Neural progenitor cell (in vitro differentiated cells): ENCODE measurements at regions not wholly inside any gene's neighbourhood (a gene's known extent, or its start where the extent isn't known, plus 50 kb on each side); places are given as distances from the start of the nearest gene placed in this dataset.
A peak's percentile ranks its signal among the peaks of the same experiment; 100 is the strongest.

Experiments used
- DNase-seq: peaks from one replicate; pipeline ENCODE4 v3.0.0-alpha.2; 2016; ENCODE audit warnings: low spot score
- H2AFZ ChIP-seq: fragments of 200-600 bp; sonication (generic); replicated peaks from 2 replicates; pipeline ENCODE4 v1.6.1; 2016; ENCODE audit warnings: antibody characterized with exemption
- H3F3A ChIP-seq: fragments of 200-600 bp; sonication (generic); 2 replicates; pipeline ENCODE4 v1.6.1; 2016; ENCODE audit warnings: antibody characterized with exemption, low read depth
- H3K27ac ChIP-seq: fragments of 200-600 bp; sonication (generic); 2 replicates; pipeline ENCODE4 v1.5.1; 2016; ENCODE audit warnings: mild to moderate bottlenecking
- H3K27me3 ChIP-seq: fragments of 200-600 bp; sonication (generic); 2 replicates; pipeline ENCODE4 v1.6.1; 2016; ENCODE audit warnings: mild to moderate bottlenecking, moderate library complexity
- H3K36me3 ChIP-seq: fragments of 200-600 bp; sonication (generic); 2 replicates; pipeline ENCODE4 v1.5.1; 2016
- H3K4me1 ChIP-seq: fragments of 200-600 bp; sonication (generic); 2 replicates; pipeline ENCODE4 v1.6.1; 2016; ENCODE audit warnings: mixed run types
- H3K4me2 ChIP-seq: fragments of 200-600 bp; sonication (generic); 2 replicates; pipeline ENCODE4 v1.6.1; 2016
- H3K4me3 ChIP-seq: fragments of 200-600 bp; sonication (generic); 2 replicates; pipeline ENCODE4 v1.5.1; 2016
- H3K79me2 ChIP-seq: fragments of 200-600 bp; sonication (generic); 2 replicates; pipeline ENCODE4 v1.6.1; 2016; ENCODE audit warnings: low read depth
- H3K9ac ChIP-seq: fragments of 200-600 bp; sonication (generic); 2 replicates; pipeline ENCODE4 v1.6.1; 2016
- H3K9me3 ChIP-seq: fragments of 200-600 bp; sonication (generic); 2 replicates; pipeline ENCODE4 v1.5.1; 2016; ENCODE audit warnings: low read depth
- H4K20me1 ChIP-seq: fragments of 200-600 bp; sonication (generic); 2 replicates; pipeline ENCODE4 v1.6.1; 2016; ENCODE audit warnings: low read depth
- H3K27ac Mint-ChIP-seq: 3 replicates; pipeline ENCODE4 v1.8.0; 2021; ENCODE audit warnings: mixed read lengths
- H3K27me3 Mint-ChIP-seq: 2 replicates; pipeline ENCODE4 v1.8.0; 2022; ENCODE audit warnings: low read depth, mild to moderate bottlenecking, inconsistent platforms, moderate library complexity, mixed read lengths; ENCODE audit not compliant: insufficient read depth
- H3K36me3 Mint-ChIP-seq: 3 replicates; pipeline ENCODE4 v1.8.0; 2021; ENCODE audit warnings: mixed read lengths
- H3K4me1 Mint-ChIP-seq: 3 replicates; pipeline ENCODE4 v1.8.0; 2021; ENCODE audit warnings: mixed read lengths
- H3K4me3 Mint-ChIP-seq: 3 replicates; pipeline ENCODE4 v1.8.0; 2021; ENCODE audit warnings: mild to moderate bottlenecking, moderate library complexity, mixed read lengths
- H3K9me3 Mint-ChIP-seq: 3 replicates; pipeline ENCODE4 v1.8.0; 2020; ENCODE audit warnings: mixed read lengths
- CTCF ChIP-seq: fragments of 200-600 bp; sonication (generic); IDR thresholded peaks from 2 replicates; pipeline ENCODE4 v1.5.1; 2017; ENCODE audit warnings: antibody characterized with exemption, mild to moderate bottlenecking
- EZH2 ChIP-seq: fragments of 200-600 bp; sonication (generic); IDR thresholded peaks from 2 replicates; pipeline ENCODE4 v1.6.1; 2017; ENCODE audit warnings: antibody characterized with exemption, mild to moderate bottlenecking, moderate library complexity
- EZH2phosphoT487 ChIP-seq: fragments of 200-600 bp; sonication (generic); IDR thresholded peaks from 2 replicates; pipeline ENCODE4 v1.6.1; 2017; ENCODE audit warnings: antibody characterized with exemption

- DNase-seq = no peak
- Histone ChIP-seq H3K79me2 (no peaks in the 10 kb centered on the region), H3K9me3 (no peaks in the 10 kb centered on the region), H3K4me1 (peaks cover 31% of the 10 kb centered on the region), H3K27ac (no peak overlapping the region), H3K36me3 (no peaks in the 10 kb centered on the region), H2AFZ (no peak overlapping the region), H3K4me3 (no peak overlapping the region), H3F3A (no peaks in the 10 kb centered on the region), H3K9ac (no peak overlapping the region), H4K20me1 (peaks cover 3% of the 10 kb centered on the region), H3K27me3 (no peaks in the 10 kb centered on the region), H3K4me2 (no peak overlapping the region)
- Mint-ChIP-seq H3K27me3 (peaks cover 7% of the 10 kb centered on the region), H3K27ac (peak overlapping the region; percentile 64), H3K4me3 (no peak overlapping the region), H3K9me3 (peaks cover 2% of the 10 kb centered on the region), H3K36me3 (no peaks in the 10 kb centered on the region), H3K4me1 (peaks cover 25% of the 10 kb centered on the region)
- TF ChIP-seq CTCF (no peak), EZH2 (no peak), EZH2phosphoT487 (no peak)
These were observed 326.3 kb downstream of the KCNRG start for GRCh38 chr13:50341526-50341925.

- H3K79me2 ChIP-seq = no peaks in the 10 kb centered on the region
- H3K36me3 ChIP-seq = no peaks in the 10 kb centered on the region
- Mint-ChIP-seq H3K9me3 (peaks cover 2% of the 10 kb centered on the region), H3K36me3 (no peaks in the 10 kb centered on the region), H3K4me3 (no peak overlapping the region), H3K27ac (no peak overlapping the region), H3K4me1 (peaks cover 20% of the 10 kb centered on the region), H3K27me3 (peaks cover 5% of the 10 kb centered on the region)
- H4K20me1 ChIP-seq = peaks cover 2% of the 10 kb centered on the region
- no peak overlapping the region for H3K4me2 ChIP-seq
- H3K9ac ChIP-seq = no peak overlapping the region
- H2AFZ ChIP-seq = no peak overlapping the region
- peaks cover 17% of the 10 kb centered on the region for H3K4me1 ChIP-seq
- no peak for DNase-seq
- H3K27ac ChIP-seq = no peak overlapping the region
- no peaks in the 10 kb centered on the region for H3K9me3 ChIP-seq
- TF ChIP-seq EZH2 (no peak), EZH2phosphoT487 (no peak), CTCF (no peak)
- no peak overlapping the region for H3K4me3 ChIP-seq
- no peaks in the 10 kb centered on the region for H3K27me3 ChIP-seq
- no peaks in the 10 kb centered on the region for H3F3A ChIP-seq
These were observed 329.5 kb downstream of the KCNRG start for GRCh38 chr13:50344717-50345116.

GRCh38 chr13:50345804-50346203 is 330.6 kb downstream of the KCNRG start:
- no peaks in the 10 kb centered on the region for H4K20me1 ChIP-seq
- Mint-ChIP-seq H3K4me1 (peaks cover 13% of the 10 kb centered on the region), H3K9me3 (peaks cover 2% of the 10 kb centered on the region), H3K36me3 (no peaks in the 10 kb centered on the region), H3K27me3 (no peaks in the 10 kb centered on the region), H3K4me3 (no peak overlapping the region), H3K27ac (no peak overlapping the region)
- no peaks in the 10 kb centered on the region for H3K36me3 ChIP-seq
- no peak overlapping the region for H3K4me2 ChIP-seq
- H3K4me3 ChIP-seq = no peak overlapping the region
- no peaks in the 10 kb centered on the region for H3K27me3 ChIP-seq
- no peak overlapping the region for H3K9ac ChIP-seq
- peaks cover 6% of the 10 kb centered on the region for H3K4me1 ChIP-seq
- TF ChIP-seq EZH2phosphoT487 (no peak), EZH2 (no peak), CTCF (no peak)
- H3K9me3 ChIP-seq = no peaks in the 10 kb centered on the region
- H3K79me2 ChIP-seq = no peaks in the 10 kb centered on the region
- no peak for DNase-seq
- no peak overlapping the region for H3K27ac ChIP-seq
- H2AFZ ChIP-seq = no peak overlapping the region
- H3F3A ChIP-seq = no peaks in the 10 kb centered on the region
